ENCODE measurements at regions not wholly inside any gene's neighbourhood (a gene's known extent, or its start where the extent isn't known, plus 50 kb on each side); places are given as distances from the start of the nearest gene placed in this dataset.
"Not testable (repeated sequence)": the region's sequence is repeated elsewhere in the genome, so short reads cannot be mapped to it uniquely, and the experiment has no call there.

DNA sequence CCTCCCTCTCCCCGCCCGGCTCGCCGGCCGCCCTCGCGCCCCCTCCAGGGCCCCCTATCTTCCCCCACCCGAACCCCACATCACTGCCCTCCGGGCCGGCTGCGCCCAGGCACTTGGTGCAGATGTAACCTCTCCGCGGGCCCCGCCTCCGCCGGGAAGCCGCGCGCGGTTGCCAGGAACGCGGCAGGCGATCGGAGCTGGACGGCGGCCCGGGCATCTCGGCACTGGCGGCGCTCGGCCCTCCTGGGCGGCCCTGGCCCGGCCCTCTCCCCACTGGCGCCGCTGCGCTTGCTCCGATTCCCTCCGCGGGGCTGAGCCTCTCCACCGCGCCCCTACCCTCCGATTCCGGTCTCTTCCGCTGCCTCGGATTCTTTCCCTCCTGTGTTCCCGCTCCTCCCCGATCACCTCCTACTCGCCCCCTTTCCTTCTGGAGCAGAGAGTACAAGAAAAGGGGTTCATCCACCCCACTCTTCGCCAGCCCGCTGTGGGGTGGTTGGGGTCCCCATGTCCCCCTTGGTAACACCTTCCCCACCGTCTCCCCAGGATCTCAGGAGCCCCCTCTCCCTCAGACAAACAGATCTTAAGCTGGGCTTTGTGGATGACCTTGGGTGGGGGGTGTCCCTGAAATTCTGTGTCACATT lies 70.6 kb downstream of the C9orf50 start:
- peak; percentile 63 for DNase-seq (ENCODE audit: extremely low read depth, low read depth)
- TF ChIP-seq, protein P1, sequence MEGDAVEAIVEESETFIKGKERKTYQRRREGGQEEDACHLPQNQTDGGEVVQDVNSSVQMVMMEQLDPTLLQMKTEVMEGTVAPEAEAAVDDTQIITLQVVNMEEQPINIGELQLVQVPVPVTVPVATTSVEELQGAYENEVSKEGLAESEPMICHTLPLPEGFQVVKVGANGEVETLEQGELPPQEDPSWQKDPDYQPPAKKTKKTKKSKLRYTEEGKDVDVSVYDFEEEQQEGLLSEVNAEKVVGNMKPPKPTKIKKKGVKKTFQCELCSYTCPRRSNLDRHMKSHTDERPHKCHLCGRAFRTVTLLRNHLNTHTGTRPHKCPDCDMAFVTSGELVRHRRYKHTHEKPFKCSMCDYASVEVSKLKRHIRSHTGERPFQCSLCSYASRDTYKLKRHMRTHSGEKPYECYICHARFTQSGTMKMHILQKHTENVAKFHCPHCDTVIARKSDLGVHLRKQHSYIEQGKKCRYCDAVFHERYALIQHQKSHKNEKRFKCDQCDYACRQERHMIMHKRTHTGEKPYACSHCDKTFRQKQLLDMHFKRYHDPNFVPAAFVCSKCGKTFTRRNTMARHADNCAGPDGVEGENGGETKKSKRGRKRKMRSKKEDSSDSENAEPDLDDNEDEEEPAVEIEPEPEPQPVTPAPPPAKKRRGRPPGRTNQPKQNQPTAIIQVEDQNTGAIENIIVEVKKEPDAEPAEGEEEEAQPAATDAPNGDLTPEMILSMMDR (IDR thresholded peaks at IDR 0.05; ENCODE audit: low read depth, low read length) = no peak

DNA sequence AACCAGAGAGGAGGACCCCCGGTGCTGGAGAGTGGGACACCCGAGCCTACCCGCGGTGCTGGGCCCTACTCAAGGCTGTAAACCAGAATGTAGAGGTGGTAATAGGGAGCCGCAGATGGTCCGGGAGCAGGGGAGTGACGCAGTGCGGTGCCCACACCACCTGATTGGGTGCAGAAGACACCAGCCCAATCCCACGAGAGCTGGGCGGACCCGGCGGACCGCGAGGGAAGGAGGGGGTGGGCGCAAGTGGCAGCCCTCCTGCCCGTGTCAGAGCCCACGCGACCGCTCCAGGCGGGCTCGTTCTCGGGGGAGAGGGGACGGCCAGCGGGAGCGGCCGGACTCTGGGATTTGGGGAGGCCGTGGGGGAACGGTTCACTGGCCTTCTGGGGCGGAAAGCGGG lies 71.2 kb downstream of the C9orf50 start:
- DNase-seq (ENCODE audit: extremely low read depth, low read depth) = no peak

DNA sequence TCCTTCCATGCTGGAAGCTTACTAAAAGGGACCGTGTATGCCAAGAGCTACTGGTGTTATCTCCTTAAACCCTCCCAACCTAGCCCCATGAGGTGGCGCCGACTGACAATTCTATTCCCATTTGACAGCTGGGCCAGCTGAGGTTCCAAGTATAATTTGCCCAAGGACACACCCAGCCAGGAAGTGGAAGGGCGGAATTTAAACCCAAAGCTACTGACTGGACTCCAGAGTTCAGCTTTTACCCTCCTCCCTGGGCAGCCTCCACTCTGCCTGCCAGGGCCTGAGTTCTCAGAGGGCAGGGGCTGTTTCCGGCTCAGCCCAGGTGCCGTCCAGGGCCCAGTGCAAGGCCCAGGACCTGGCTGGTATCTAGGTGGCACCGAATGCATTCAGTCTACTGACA lies 71.8 kb downstream of the C9orf50 start:
- TF ChIP-seq, protein P1 (IDR thresholded peaks at IDR 0.05; ENCODE audit: low read depth, low read length) = no peak
- no peak for DNase-seq (ENCODE audit: extremely low read depth, low read depth)

More for the DNA sequence above, 71.2 kb downstream of the C9orf50 start:
- TF ChIP-seq, protein P1 (IDR thresholded peaks at IDR 0.05; ENCODE audit: low read depth, low read length) = no peak

DNA sequence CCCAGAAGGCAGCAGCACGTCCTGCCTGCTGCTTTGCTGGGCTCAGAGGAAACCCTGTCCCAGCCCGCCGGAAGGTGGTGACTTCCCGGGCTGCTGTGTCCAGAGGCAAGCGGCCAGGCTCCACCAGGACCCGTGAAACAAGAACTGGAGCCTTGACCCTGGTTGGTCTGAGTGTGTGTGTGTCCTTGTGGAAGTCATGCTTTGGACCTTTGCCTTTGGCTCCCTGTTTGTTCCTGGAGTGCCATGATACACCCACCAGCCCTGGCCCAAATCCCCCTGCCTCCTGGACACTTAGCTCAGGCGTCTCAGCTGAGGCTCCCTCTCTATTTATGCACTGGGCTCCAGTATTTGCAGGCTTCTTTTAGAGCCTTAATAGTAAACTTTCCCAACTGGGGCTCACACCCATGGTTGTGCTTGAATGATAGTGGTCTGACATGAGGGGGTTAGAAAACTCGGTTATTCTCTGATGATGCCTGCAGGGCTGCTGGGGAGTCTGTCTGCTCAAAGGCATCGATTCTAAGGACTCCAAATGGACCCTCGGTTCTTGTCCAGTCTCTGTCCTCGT lies 72.2 kb downstream of the C9orf50 start:
- TF ChIP-seq, protein P1 (IDR thresholded peaks at IDR 0.05; ENCODE audit: low read depth, low read length) = no peak
- no peak for DNase-seq (ENCODE audit: extremely low read depth, low read depth)

DNA sequence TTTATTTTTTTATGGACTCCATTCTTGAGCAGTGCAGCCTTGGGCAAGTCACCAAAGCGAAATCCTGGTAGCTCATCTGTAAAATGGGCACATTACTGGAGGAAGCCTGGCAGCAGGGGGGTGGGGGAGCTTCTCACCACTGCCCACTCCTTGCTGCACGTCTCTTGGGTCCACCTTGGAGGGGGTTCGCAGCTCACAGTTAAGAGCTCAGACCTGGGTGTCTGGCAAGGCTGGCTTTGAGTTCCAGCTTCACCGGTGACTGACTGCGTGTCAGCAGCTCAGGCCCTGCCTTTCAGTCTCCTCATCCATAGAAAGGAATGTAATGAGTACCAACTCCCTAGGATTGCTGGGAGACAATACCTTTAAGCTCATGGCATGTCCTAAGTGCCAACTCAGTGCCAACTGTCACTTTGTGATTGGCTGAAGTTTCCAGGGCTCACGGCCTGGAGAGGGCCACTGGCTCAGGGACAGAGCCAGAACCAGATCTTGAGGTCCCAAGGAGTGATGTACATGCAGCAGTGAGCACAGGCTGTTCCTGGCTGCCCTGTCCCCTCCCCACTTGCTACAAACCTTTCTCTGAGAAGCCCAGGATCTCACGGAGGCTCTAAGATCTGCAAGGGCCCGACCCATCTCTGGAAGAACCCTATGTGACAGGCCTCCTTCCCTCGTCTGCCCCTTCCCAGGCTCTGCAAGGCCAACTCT lies 72.9 kb downstream of the C9orf50 start:
- no peak for DNase-seq (ENCODE audit: extremely low read depth, low read depth)
- TF ChIP-seq, protein P1 (IDR thresholded peaks at IDR 0.05; ENCODE audit: low read depth, low read length) = no peak

DNA sequence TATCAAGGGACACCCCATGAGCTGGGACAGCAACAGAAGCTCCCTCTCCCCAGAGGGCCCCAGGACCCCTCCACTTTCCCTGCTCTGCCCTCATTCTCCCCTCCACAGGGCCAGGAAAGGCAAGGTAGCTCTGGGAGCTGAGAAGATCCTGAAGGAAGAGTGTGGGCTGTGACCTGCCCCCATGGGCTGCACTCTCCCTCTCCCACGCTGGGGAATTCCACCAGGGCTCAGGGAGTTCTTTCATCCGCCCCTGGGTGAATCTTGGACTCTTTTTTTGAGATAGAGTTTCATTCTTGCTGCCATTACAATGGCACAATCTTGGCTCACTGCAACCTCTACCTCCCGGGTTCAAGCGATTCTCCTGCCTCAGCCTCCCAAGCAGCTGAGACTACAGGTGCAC lies 73.8 kb downstream of the C9orf50 start:
- DNase-seq (ENCODE audit: extremely low read depth, low read depth) = no peak
- TF ChIP-seq, protein P1 (IDR thresholded peaks at IDR 0.05; ENCODE audit: low read depth, low read length) = no peak

DNA sequence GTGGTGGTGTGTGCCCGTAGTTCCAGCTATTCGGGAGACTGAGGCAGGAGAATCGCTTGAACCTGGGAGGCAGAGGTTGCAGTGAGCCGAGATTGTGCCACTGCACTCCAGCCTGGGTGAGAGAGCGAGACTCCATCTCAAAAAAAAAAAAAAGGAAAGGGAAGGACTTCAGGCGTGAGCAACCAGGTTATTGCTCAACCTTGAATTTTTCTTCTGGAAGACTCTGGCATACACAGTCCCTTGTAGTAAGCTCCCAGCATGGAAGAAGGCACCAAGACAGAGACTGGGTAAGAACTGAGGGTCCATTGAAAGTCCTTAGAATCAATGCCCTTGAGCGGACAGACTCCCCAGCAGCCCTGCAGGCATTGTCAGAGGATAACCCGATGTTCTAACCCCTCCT lies 75.0 kb downstream of the C9orf50 start:
- not testable (repeated sequence) for DNase-seq (ENCODE audit: extremely low read depth, low read depth)

Measured in AG09319 (cell line).